ENCODE measurements at regions not wholly inside any gene's neighbourhood (a gene's known extent, or its start where the extent isn't known, plus 50 kb on each side); places are given as distances from the start of the nearest gene placed in this dataset.

- Histone ChIP-seq H3K27me3 (ENCODE audit: control insufficient read depth in 1 of 2, insufficient read depth in 2 of 2, low read length in 2 of 2) (no peaks in the 10 kb centered on the region), H3K4me3 (replicated peaks in 1 of 3; ENCODE audit: insufficient read depth in 1 of 3, low read depth in 2 of 3, low read length in 3 of 3) (no peak overlapping the region), H4K20me1 (ENCODE audit: insufficient read depth, low read length) (no peaks in the 10 kb centered on the region), H3K4me1 (ENCODE audit: insufficient read depth, low read length) (no peaks in the 10 kb centered on the region), H3K36me3 (replicated peaks in 1 of 2; ENCODE audit: control insufficient read depth in 1 of 2, insufficient read depth in 2 of 2, low read length in 2 of 2) (no peaks in the 10 kb centered on the region), H3K9me3 (ENCODE audit: low read length) (no peaks in the 10 kb centered on the region), H3K27ac (ENCODE audit: extremely low read length, insufficient read depth, low read length) (no peak overlapping the region), H3K79me2 (ENCODE audit: insufficient read depth, low read length) (no peaks in the 10 kb centered on the region), H3K9ac (ENCODE audit: insufficient read depth, low read depth, low read length) (no peak overlapping the region), H3K4me2 (ENCODE audit: low read depth, low read length) (no peak overlapping the region), H2AFZ (ENCODE audit: low read length) (no peak overlapping the region)
- ATAC-seq, result no peak
- FAIRE-seq, result no peak
- no TSS peak for BruUV-seq (replicated peaks)
- in situ Hi-C loops (cut with HindIII; ENCODE audit: extremely low pct_ligation_motif_present, low pct_unique_long_range_greater_than_20kb) (no loop called here), intact Hi-C loops (cut with micrococcal nuclease; ENCODE audit: unreplicated experiment) (no loop called here)
- ChIA-PET POLR2A (no interaction called here), CTCF (ENCODE audit: low intra/inter-chr PET ratio, low total read pairs) (no interaction called here)
- DNase-seq (ENCODE audit: low spot score), result no peak
- no peak for TF ChIP-seq ZFP37 (CRISPR knock-in tag; IDR thresholded peaks at IDR 0.05; ENCODE audit: borderline replicate concordance)
- TF ChIP-seq CREB3 (CRISPR knock-in tag; IDR thresholded peaks at IDR 0.05), result no peak
- no peak for TF ChIP-seq KDM3A (CRISPR knock-in tag; IDR thresholded peaks at IDR 0.05; ENCODE audit: low read depth)
- TF ChIP-seq ZMYM2 (CRISPR knock-in tag; IDR thresholded peaks at IDR 0.05), result no peak
- no peak for TF ChIP-seq GMEB2 (CRISPR knock-in tag; IDR thresholded peaks at IDR 0.05; ENCODE audit: low read depth)
- no peak for TF ChIP-seq ZNF749 (CRISPR knock-in tag; IDR thresholded peaks at IDR 0.05; ENCODE audit: borderline replicate concordance)
- TF ChIP-seq ZBTB34 (CRISPR knock-in tag; IDR thresholded peaks at IDR 0.05), result no peak
- no peak for TF ChIP-seq ZFP90 (CRISPR knock-in tag; IDR thresholded peaks at IDR 0.05; ENCODE audit: borderline replicate concordance)
- no peak for TF ChIP-seq ELF4 (CRISPR knock-in tag; IDR thresholded peaks at IDR 0.05; ENCODE audit: borderline replicate concordance)
- no peak for TF ChIP-seq CREM (IDR thresholded peaks at IDR 0.05)
- TF ChIP-seq CREM (CRISPR knock-in tag; IDR thresholded peaks at IDR 0.05), result no peak
- TF ChIP-seq FOXK2 (IDR thresholded peaks at IDR 0.05), result no peak
- WGBS (ENCODE audit: low lambda C conversion rate), result 0% methylated on average over 3 of the region's 3 CpGs
Measured at GRCh38 chrY:13094904-13095600, 190.4 kb downstream of the DDX3Y start.
